WTC11 (cell line): ENCODE measurements at regions not wholly inside any gene's neighbourhood (a gene's known extent, or its start where the extent isn't known, plus 50 kb on each side); places are given as distances from the start of the nearest gene placed in this dataset.
A peak's percentile ranks its signal among the peaks of the same experiment; 100 is the strongest.

Experiments
- ATAC-seq: fragments of 200-7000 bp; cut with Tn5 transposase; 2 replicates; pipeline ENCODE4 v1.10.0; 2021; ENCODE audit warnings: mild to moderate bottlenecking, moderate library complexity
- CTCF ChIA-PET: fragments of 300-600 bp; sonication (Branson Sonifier 250); formaldehyde crosslinking; loops from one replicate; lab custom pipeline; 2021; ENCODE audit warnings: antibody characterized with exemption; lab: Charles Lee
- POLR2A ChIA-PET: fragments of 350-600 bp; sonication (Branson Sonifier 250); formaldehyde crosslinking; loops from one replicate; lab custom pipeline; 2021; ENCODE audit warnings: antibody characterized with exemption; lab: Charles Lee
- DNase-seq: peaks from one replicate; pipeline ENCODE4 v3.0.0; 2021; ENCODE audit warnings: low spot score
- H3K27ac Mint-ChIP-seq: 2 replicates; pipeline ENCODE4 v1.8.0; 2021; ENCODE audit warnings: mixed read lengths
- H3K27me3 Mint-ChIP-seq: 2 replicates; pipeline ENCODE4 v1.8.0; 2021; ENCODE audit warnings: low read depth, mild to moderate bottlenecking, moderate library complexity, mixed read lengths
- H3K36me3 Mint-ChIP-seq: 2 replicates; pipeline ENCODE4 v1.8.0; 2021; ENCODE audit warnings: mixed read lengths
- H3K4me1 Mint-ChIP-seq: 2 replicates; pipeline ENCODE4 v1.8.0; 2022; ENCODE audit warnings: mixed read lengths
- H3K4me3 Mint-ChIP-seq: 2 replicates; pipeline ENCODE4 v1.8.0; 2021; ENCODE audit warnings: mild to moderate bottlenecking, moderate library complexity, mixed read lengths
- H3K9me3 Mint-ChIP-seq: 2 replicates; pipeline ENCODE4 v1.8.0; 2021; ENCODE audit warnings: mixed read lengths
- ATF2 ChIP-seq: sonication (generic); formaldehyde crosslinking; IDR thresholded peaks from 2 replicates; pipeline ENCODE4 v1.8.1; 2022; ENCODE audit warnings: low read depth, missing genetic modification reagents, borderline replicate concordance
- FOXJ3 ChIP-seq: sonication (generic); formaldehyde crosslinking; IDR thresholded peaks from 2 replicates; pipeline ENCODE4 v1.9.0; 2021; ENCODE audit warnings: missing genetic modification reagents, mild to moderate bottlenecking, borderline replicate concordance
- FOXK1 ChIP-seq: sonication (generic); formaldehyde crosslinking; IDR thresholded peaks from 2 replicates; pipeline ENCODE4 v1.8.0; 2022; ENCODE audit warnings: mild to moderate bottlenecking, moderate library complexity, missing genetic modification reagents
- HMGA2 ChIP-seq: fragments of 250-450 bp; sonication (Bioruptor Pico); IDR thresholded peaks from 2 replicates; pipeline ENCODE4 v1.4.0; 2021; ENCODE audit warnings: mild to moderate bottlenecking, moderate library complexity
- NR2C2 ChIP-seq: sonication (generic); formaldehyde crosslinking; IDR thresholded peaks from 2 replicates; pipeline ENCODE4 v1.8.0; 2022; ENCODE audit warnings: mild to moderate bottlenecking, missing genetic modification reagents
- RORB ChIP-seq: fragments of 250-450 bp; sonication (Bioruptor Pico); IDR thresholded peaks from 2 replicates; pipeline ENCODE4 v1.9.0; 2021; ENCODE audit warnings: mild to moderate bottlenecking
- USF1 ChIP-seq: sonication (generic); formaldehyde crosslinking; IDR thresholded peaks from 2 replicates; pipeline ENCODE4 v1.8.0; 2022; ENCODE audit warnings: mild to moderate bottlenecking, missing genetic modification reagents
- USF2 ChIP-seq: sonication (generic); formaldehyde crosslinking; IDR thresholded peaks from 2 replicates; pipeline ENCODE4 v1.8.1; 2023; ENCODE audit warnings: mild to moderate bottlenecking, missing genetic modification reagents, moderate library complexity
- ZNF232 ChIP-seq: sonication (generic); formaldehyde crosslinking; IDR thresholded peaks from 2 replicates; pipeline ENCODE4 v1.8.0; 2022; ENCODE audit warnings: mild to moderate bottlenecking, missing genetic modification reagents
- ZNF263 ChIP-seq: sonication (generic); formaldehyde crosslinking; IDR thresholded peaks from 2 replicates; pipeline ENCODE4 v1.8.1; 2022; ENCODE audit warnings: low read depth, mild to moderate bottlenecking, moderate library complexity, missing genetic modification reagents
- ZSCAN18 ChIP-seq: fragments of 250-450 bp; sonication (Bioruptor Pico); IDR thresholded peaks from 2 replicates; pipeline ENCODE4 v2.1.2; 2022; ENCODE audit warnings: mild to moderate bottlenecking, moderate library complexity
- TF ChIP-seq, protein P1 (sequence below): fragments of 250-450 bp; sonication (Bioruptor Pico); IDR thresholded peaks from 2 replicates; pipeline ENCODE4 v1.9.0; 2021; ENCODE audit warnings: mild to moderate bottlenecking, borderline replicate concordance
- TF ChIP-seq, protein P2 (sequence below): sonication (generic); formaldehyde crosslinking; IDR thresholded peaks from 2 replicates; pipeline ENCODE4 v1.8.0; 2022; ENCODE audit warnings: missing genetic modification reagents

DNA sequence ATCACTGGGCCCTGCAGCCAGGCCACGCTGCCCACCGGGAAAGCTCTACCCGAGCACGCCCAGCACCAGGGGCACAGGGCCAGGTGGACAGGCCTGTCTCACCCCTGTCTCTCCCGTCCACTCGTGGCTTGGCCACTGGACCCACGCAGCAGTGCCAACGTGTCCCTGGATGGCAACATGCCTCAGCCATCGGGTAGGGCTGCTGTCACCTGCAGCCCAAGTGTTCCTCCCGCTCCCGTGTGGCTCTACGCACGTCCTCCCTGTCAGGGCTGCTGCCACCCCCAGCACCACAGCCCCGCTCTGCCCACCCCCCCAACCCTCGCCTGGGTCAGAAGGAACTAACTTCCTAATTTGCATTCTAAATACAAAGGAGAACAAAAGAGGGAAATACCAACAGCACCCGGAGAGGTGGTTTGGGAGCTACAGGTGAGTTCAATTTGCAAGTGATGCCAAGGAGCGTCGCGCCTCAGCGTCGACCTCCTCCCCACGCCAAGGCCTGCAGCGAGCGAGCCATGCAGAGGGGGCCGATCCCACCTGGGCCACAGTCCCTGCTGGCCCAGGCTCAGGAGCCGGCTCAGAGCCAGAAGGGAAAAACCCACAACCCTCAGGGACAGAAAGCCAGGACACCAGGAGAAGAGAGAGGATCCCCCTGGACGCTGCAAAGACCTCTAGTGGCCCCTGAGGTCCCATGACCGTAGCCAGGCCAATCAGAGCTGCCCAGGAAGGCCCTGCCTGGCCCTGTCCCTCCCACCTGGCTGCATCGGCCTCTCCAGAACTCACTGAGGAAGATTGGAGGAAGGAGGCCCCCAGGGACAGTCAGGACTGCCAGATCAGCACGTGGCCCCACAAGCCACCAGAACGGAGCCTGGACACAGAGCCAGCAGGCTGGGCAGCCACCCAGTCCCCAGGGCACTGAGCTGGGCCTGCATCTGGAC is 128.4 kb upstream of the SPACA7 start:
- Mint-ChIP-seq H3K27ac (no peak overlapping the region), H3K4me1 (peaks cover 18% of the 10 kb centered on the region), H3K4me3 (no peak overlapping the region), H3K9me3 (no peaks in the 10 kb centered on the region), H3K27me3 (no peaks in the 10 kb centered on the region; the same call in 1 of the 2 replicates), H3K36me3 (no peaks in the 10 kb centered on the region)
- ChIA-PET CTCF (interaction anchor here (0.6 kb wide), 1 partner anchor 197 kb away, joined by 3 read pairs; no protein-coding TSS in a partner anchor), POLR2A (interaction anchor here (0.7 kb wide), 1 partner anchor 919 kb away, joined by 3 read pairs; no protein-coding TSS in a partner anchor)
- ATAC-seq: peak; percentile 45; the same call in 1 of the 2 replicates
- TF ChIP-seq NR2C2 (no peak), USF2 (CRISPR knock-in tag) (peak; percentile 57), ZSCAN18 (CRISPR knock-in tag) (no peak), HMGA2 (no peak), ATF2 (CRISPR knock-in tag) (no peak), USF1 (CRISPR knock-in tag) (peak; percentile 29; the same call in 1 of the 2 replicates), FOXJ3 (CRISPR knock-in tag) (no peak), RORB (CRISPR knock-in tag) (no peak), ZNF232 (CRISPR knock-in tag) (no peak), ZNF263 (CRISPR knock-in tag) (no peak), FOXK1 (CRISPR knock-in tag) (no peak)
- TF ChIP-seq, protein P1, sequence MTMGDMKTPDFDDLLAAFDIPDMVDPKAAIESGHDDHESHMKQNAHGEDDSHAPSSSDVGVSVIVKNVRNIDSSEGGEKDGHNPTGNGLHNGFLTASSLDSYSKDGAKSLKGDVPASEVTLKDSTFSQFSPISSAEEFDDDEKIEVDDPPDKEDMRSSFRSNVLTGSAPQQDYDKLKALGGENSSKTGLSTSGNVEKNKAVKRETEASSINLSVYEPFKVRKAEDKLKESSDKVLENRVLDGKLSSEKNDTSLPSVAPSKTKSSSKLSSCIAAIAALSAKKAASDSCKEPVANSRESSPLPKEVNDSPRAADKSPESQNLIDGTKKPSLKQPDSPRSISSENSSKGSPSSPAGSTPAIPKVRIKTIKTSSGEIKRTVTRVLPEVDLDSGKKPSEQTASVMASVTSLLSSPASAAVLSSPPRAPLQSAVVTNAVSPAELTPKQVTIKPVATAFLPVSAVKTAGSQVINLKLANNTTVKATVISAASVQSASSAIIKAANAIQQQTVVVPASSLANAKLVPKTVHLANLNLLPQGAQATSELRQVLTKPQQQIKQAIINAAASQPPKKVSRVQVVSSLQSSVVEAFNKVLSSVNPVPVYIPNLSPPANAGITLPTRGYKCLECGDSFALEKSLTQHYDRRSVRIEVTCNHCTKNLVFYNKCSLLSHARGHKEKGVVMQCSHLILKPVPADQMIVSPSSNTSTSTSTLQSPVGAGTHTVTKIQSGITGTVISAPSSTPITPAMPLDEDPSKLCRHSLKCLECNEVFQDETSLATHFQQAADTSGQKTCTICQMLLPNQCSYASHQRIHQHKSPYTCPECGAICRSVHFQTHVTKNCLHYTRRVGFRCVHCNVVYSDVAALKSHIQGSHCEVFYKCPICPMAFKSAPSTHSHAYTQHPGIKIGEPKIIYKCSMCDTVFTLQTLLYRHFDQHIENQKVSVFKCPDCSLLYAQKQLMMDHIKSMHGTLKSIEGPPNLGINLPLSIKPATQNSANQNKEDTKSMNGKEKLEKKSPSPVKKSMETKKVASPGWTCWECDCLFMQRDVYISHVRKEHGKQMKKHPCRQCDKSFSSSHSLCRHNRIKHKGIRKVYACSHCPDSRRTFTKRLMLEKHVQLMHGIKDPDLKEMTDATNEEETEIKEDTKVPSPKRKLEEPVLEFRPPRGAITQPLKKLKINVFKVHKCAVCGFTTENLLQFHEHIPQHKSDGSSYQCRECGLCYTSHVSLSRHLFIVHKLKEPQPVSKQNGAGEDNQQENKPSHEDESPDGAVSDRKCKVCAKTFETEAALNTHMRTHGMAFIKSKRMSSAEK (CRISPR knock-in tag): no peak
- TF ChIP-seq, protein P2, sequence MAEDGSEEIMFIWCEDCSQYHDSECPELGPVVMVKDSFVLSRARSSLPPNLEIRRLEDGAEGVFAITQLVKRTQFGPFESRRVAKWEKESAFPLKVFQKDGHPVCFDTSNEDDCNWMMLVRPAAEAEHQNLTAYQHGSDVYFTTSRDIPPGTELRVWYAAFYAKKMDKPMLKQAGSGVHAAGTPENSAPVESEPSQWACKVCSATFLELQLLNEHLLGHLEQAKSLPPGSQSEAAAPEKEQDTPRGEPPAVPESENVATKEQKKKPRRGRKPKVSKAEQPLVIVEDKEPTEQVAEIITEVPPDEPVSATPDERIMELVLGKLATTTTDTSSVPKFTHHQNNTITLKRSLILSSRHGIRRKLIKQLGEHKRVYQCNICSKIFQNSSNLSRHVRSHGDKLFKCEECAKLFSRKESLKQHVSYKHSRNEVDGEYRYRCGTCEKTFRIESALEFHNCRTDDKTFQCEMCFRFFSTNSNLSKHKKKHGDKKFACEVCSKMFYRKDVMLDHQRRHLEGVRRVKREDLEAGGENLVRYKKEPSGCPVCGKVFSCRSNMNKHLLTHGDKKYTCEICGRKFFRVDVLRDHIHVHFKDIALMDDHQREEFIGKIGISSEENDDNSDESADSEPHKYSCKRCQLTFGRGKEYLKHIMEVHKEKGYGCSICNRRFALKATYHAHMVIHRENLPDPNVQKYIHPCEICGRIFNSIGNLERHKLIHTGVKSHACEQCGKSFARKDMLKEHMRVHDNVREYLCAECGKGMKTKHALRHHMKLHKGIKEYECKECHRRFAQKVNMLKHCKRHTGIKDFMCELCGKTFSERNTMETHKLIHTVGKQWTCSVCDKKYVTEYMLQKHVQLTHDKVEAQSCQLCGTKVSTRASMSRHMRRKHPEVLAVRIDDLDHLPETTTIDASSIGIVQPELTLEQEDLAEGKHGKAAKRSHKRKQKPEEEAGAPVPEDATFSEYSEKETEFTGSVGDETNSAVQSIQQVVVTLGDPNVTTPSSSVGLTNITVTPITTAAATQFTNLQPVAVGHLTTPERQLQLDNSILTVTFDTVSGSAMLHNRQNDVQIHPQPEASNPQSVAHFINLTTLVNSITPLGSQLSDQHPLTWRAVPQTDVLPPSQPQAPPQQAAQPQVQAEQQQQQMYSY (CRISPR knock-in tag): no peak
- no peak for DNase-seq
